ENCODE measurements at regions not wholly inside any gene's neighbourhood (a gene's known extent, or its start where the extent isn't known, plus 50 kb on each side); places are given as distances from the start of the nearest gene placed in this dataset.

DNA sequence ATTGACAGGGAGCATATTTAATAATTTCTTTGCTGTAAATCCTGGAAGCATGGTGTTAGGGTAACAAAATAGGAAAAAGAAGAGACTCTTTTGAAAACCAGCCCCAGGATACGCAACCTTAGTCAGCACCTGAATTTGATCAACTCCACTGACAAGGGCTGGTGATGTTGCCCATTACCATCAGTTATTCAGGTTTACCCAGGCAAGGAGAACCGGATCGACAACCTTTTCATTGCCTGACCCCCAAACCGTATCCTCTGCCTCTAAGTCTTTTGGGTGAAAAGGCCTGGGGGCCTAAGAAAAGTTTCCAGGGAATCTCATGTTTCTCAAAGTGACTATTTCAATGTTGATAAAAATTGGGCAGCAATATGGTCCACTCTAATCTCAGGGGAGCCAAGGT is 313.3 kb downstream of the KBTBD8 start:
- DNase-seq (ENCODE audit: insufficient read length) = no peak
- FAIRE-seq = no peak
- TF ChIP-seq POLR2A (IDR thresholded peaks at IDR 0.05; ENCODE audit: low read depth, low read length) (no peak), TAF1 (IDR thresholded peaks at IDR 0.05; ENCODE audit: borderline replicate concordance, low read depth, low read length) (no peak), POLR2AphosphoS5 (IDR thresholded peaks at IDR 0.05; ENCODE audit: low read depth, low read length) (no peak)

DNA sequence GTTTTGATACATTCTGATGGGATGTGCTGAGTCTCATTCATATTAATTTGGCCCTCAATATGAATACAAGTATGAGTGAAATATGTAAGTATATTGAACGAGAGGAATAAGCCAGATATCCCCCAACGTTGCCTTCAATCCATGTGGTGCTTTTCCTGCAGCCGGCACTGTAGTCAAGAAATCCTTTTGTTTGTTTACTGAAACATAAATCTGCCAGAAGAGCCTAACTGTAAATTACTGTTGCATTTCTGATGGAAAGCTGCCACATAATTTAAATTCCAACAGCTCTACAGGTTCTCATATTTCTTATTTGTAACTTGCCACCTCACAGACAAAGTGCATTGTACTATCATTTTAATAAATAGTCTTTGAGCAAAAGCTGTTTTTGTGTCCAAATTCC is 314.0 kb downstream of the KBTBD8 start:
- DNase-seq (ENCODE audit: insufficient read length) = no peak
- TF ChIP-seq POLR2AphosphoS5 (IDR thresholded peaks at IDR 0.05; ENCODE audit: low read depth, low read length) = no peak
- no peak for TF ChIP-seq POLR2A (IDR thresholded peaks at IDR 0.05; ENCODE audit: low read depth, low read length)
- no peak for TF ChIP-seq TAF1 (IDR thresholded peaks at IDR 0.05; ENCODE audit: borderline replicate concordance, low read depth, low read length)
- FAIRE-seq = no peak

DNA sequence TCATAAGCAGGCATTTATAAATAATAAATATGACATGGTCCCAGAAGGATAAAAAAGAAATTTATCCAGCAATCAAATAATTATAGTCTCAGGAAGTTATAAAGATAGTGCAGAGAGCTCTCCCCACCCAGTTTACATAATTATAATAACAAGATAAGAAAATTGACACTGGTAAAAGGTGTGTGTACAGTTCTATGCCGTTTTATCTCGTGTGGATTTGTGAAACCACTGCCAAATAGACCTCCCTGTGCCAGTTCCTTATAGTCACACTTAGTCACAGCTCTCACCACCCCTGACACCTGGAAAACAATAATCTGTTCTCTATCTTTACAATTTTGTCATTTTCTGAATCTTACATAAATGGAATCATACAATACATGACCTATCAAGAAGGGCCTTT is 320.1 kb downstream of the KBTBD8 start:
- FAIRE-seq (no peak), DNase-seq (ENCODE audit: insufficient read length) (no peak)
- TF ChIP-seq POLR2A (IDR thresholded peaks at IDR 0.05; ENCODE audit: low read depth, low read length) (no peak), TAF1 (IDR thresholded peaks at IDR 0.05; ENCODE audit: borderline replicate concordance, low read depth, low read length) (no peak), POLR2AphosphoS5 (IDR thresholded peaks at IDR 0.05; ENCODE audit: low read depth, low read length) (no peak)

DNA sequence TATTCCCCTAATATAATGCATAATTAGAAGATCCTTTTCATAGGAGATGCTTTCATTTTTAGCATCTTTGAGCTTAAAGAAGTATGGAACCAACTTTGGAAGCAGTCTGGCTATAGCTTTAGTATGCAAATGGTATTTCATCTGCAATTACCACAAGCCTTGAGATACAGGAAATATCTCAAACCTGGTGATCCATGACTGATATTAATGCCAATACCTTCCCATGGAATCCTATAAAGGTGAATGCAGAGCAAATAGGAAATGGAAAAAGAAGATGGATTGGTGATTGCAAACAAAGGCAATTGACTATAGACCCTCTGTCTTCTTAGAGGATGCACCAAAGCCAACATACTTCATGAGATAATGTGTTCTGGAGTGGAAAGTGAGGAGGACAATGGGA is 326.4 kb downstream of the KBTBD8 start:
- FAIRE-seq (no peak), DNase-seq (ENCODE audit: insufficient read length) (no peak)
- TF ChIP-seq POLR2A (IDR thresholded peaks at IDR 0.05; ENCODE audit: low read depth, low read length) = no peak
- TF ChIP-seq POLR2AphosphoS5 (IDR thresholded peaks at IDR 0.05; ENCODE audit: low read depth, low read length) = no peak
